ENCODE measurements at regions not wholly inside any gene's neighbourhood (a gene's known extent, or its start where the extent isn't known, plus 50 kb on each side); places are given as distances from the start of the nearest gene placed in this dataset.

- H3K36me3 Mint-ChIP-seq (ENCODE audit: insufficient read depth, unreplicated experiment): no peaks in the 10 kb centered on the region
- TF ChIP-seq CTCF (IDR thresholded peaks at IDR 0.05; ENCODE audit: insufficient read depth in 1 of 2, low read depth in 1 of 2, low read length in 1 of 2, severe bottlenecking in 1 of 2, unreplicated experiment in 1 of 2): no peak
- Histone ChIP-seq H3K9me3 (no peaks in the 10 kb centered on the region), H3K36me3 (ENCODE audit: control insufficient read depth, insufficient read depth, low read length) (no peaks in the 10 kb centered on the region), H3K4me1 (no peaks in the 10 kb centered on the region), H3K27me3 (replicated peaks; ENCODE audit: control insufficient read depth, insufficient read depth, low read length) (no peaks in the 10 kb centered on the region), H3K4me3 (ENCODE audit: low read depth, low read length) (no peak overlapping the region)
- CTCF ChIA-PET: no interaction called here
- H3K9me3 Mint-ChIP-seq (ENCODE audit: unreplicated experiment): no peaks in the 10 kb centered on the region
- no TSS peak for BruUV-seq (replicated peaks)
- no peak overlapping the region for H3K27ac Mint-ChIP-seq (ENCODE audit: unreplicated experiment)
- H3K4me3 Mint-ChIP-seq (ENCODE audit: unreplicated experiment): no peak overlapping the region
- no peak for DNase-seq
- POLR2A ChIA-PET: no interaction called here
- H3K27me3 Mint-ChIP-seq (ENCODE audit: insufficient read depth, unreplicated experiment): peaks cover 2% of the 10 kb centered on the region
- intact Hi-C loops (cut with micrococcal nuclease; ENCODE audit: unreplicated experiment): no loop called here
- H3K4me1 Mint-ChIP-seq (ENCODE audit: low read depth, unreplicated experiment): no peaks in the 10 kb centered on the region
Observed at GRCh38 chr6:44608175-44608574, 220.7 kb downstream of the CDC5L start.

- Mint-ChIP-seq H3K4me3 (ENCODE audit: unreplicated experiment) (no peak overlapping the region), H3K27ac (ENCODE audit: unreplicated experiment) (no peak overlapping the region), H3K27me3 (ENCODE audit: insufficient read depth, unreplicated experiment) (peaks cover 2% of the 10 kb centered on the region), H3K4me1 (ENCODE audit: low read depth, unreplicated experiment) (no peaks in the 10 kb centered on the region), H3K36me3 (ENCODE audit: insufficient read depth, unreplicated experiment) (no peaks in the 10 kb centered on the region), H3K9me3 (ENCODE audit: unreplicated experiment) (no peaks in the 10 kb centered on the region)
- ChIA-PET CTCF (no interaction called here), POLR2A (no interaction called here)
- Histone ChIP-seq H3K4me3 (ENCODE audit: low read depth, low read length) (no peak overlapping the region), H3K4me1 (no peaks in the 10 kb centered on the region), H3K36me3 (ENCODE audit: control insufficient read depth, insufficient read depth, low read length) (no peaks in the 10 kb centered on the region), H3K9me3 (no peaks in the 10 kb centered on the region), H3K27me3 (replicated peaks; ENCODE audit: control insufficient read depth, insufficient read depth, low read length) (no peaks in the 10 kb centered on the region)
- no TSS peak for BruUV-seq (replicated peaks)
- no peak for DNase-seq
- intact Hi-C loops (cut with micrococcal nuclease; ENCODE audit: unreplicated experiment): no loop called here
- TF ChIP-seq CTCF (IDR thresholded peaks at IDR 0.05; ENCODE audit: insufficient read depth in 1 of 2, low read depth in 1 of 2, low read length in 1 of 2, severe bottlenecking in 1 of 2, unreplicated experiment in 1 of 2): no peak
Observed at GRCh38 chr6:44609051-44609612, 221.6 kb downstream of the CDC5L start.

GRCh38 chr6:44614396-44614795 is 226.9 kb downstream of the CDC5L start:
- Histone ChIP-seq H3K36me3 (ENCODE audit: control insufficient read depth, insufficient read depth, low read length) (no peaks in the 10 kb centered on the region), H3K9me3 (no peaks in the 10 kb centered on the region), H3K4me1 (no peaks in the 10 kb centered on the region), H3K27me3 (replicated peaks; ENCODE audit: control insufficient read depth, insufficient read depth, low read length) (no peaks in the 10 kb centered on the region), H3K4me3 (ENCODE audit: low read depth, low read length) (no peak overlapping the region)
- Mint-ChIP-seq H3K4me3 (ENCODE audit: unreplicated experiment) (no peak overlapping the region), H3K27ac (ENCODE audit: unreplicated experiment) (no peak overlapping the region), H3K27me3 (ENCODE audit: insufficient read depth, unreplicated experiment) (peaks cover 4% of the 10 kb centered on the region), H3K36me3 (ENCODE audit: insufficient read depth, unreplicated experiment) (no peaks in the 10 kb centered on the region), H3K4me1 (ENCODE audit: low read depth, unreplicated experiment) (no peaks in the 10 kb centered on the region), H3K9me3 (ENCODE audit: unreplicated experiment) (no peaks in the 10 kb centered on the region)
- POLR2A ChIA-PET: no interaction called here
- intact Hi-C loops (cut with micrococcal nuclease; ENCODE audit: unreplicated experiment): no loop called here
- TF ChIP-seq CTCF (IDR thresholded peaks at IDR 0.05; ENCODE audit: insufficient read depth in 1 of 2, low read depth in 1 of 2, low read length in 1 of 2, severe bottlenecking in 1 of 2, unreplicated experiment in 1 of 2): no peak
- CTCF ChIA-PET: interaction anchor here (1.3 kb wide), 1 partner anchor 138 kb away, joined by 6 read pairs; no protein-coding TSS in a partner anchor
- no peak for DNase-seq
- no TSS peak for BruUV-seq (replicated peaks)
